GM18868 (cell line): ENCODE measurements at regions not wholly inside any gene's neighbourhood (a gene's known extent, or its start where the extent isn't known, plus 50 kb on each side); places are given as distances from the start of the nearest gene placed in this dataset.
"Not testable (repeated sequence)": the region's sequence is repeated elsewhere in the genome, so short reads cannot be mapped to it uniquely, and the experiment has no call there.

Source experiments
- ATAC-seq: cut with Tn5 transposase; IDR thresholded peaks from one replicate; pipeline ENCODE4 v1.9.1; 2021; ENCODE audit warnings: mild to moderate bottlenecking, moderate library complexity; ENCODE audit not compliant: unreplicated experiment

DNA sequence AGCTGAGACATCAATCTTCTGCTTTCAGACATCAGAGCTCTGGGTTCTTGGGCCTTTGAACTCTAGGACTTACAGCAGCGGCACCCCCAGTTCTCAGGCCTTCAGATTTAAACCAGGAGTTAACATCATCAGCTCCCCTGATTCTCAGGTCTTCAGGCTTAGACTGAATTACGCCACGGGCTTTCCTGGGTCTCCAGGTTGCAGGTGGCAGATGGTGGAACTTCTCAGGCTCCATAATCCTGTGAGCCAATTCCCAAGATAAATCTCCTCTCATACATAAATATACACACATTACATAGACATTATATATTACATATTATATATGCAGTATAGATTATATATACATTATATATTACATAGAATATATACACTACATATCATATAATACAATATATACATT, 408.9 kb upstream of the AUTS2 start:
- no peak for ATAC-seq

GRCh38 chr7:69190025-69190424, 408.2 kb upstream of the AUTS2 start:
- ATAC-seq: no peak

DNA sequence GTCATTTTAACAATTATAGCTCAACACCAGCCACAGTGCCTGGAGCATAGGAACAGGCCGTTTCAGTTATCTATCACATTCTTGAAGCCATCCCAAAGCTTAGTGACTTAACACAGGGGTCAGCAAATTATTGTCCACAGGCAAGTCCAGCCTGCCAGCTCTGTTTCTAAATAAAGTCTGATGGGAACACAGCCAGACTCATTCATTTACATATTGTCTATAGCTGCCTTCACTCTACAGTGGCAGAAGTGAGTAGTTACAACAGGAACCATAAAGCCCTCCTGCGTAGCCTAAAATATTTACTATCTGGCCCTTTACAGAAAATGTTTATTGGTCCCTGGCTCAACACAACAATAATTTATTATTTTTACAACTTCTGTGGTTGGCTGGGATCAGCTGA, 407.5 kb upstream of the AUTS2 start:
- ATAC-seq: no peak

DNA sequence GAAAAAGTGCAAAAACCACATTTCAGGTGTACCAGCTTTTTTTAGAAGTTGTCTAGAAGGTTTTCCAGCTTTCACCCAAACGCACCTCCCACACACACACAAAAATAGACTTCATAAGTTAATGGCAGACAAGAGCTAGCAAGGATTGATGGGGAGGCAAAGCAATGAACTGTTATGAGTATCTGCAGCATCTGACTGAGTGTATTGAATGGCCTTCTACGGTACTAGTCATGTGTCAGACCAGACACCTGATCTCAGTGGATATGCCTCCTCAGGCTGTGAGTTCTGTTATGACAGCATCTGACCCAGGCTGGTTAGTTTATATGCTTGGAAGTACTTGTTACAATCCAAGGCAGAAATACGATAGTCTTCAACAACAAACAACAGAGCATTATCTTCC, 406.1 kb upstream of the AUTS2 start:
- ATAC-seq: no peak

GRCh38 chr7:69193061-69193460, 405.2 kb upstream of the AUTS2 start:
- ATAC-seq: no peak

- no peak for ATAC-seq
Observed at GRCh38 chr7:69196593-69196992, 401.7 kb upstream of the AUTS2 start.

GRCh38 chr7:69198250-69198649, 400.0 kb upstream of the AUTS2 start:
- ATAC-seq: no peak

- ATAC-seq: no peak
Observed at GRCh38 chr7:69199041-69199440, 399.2 kb upstream of the AUTS2 start.

DNA sequence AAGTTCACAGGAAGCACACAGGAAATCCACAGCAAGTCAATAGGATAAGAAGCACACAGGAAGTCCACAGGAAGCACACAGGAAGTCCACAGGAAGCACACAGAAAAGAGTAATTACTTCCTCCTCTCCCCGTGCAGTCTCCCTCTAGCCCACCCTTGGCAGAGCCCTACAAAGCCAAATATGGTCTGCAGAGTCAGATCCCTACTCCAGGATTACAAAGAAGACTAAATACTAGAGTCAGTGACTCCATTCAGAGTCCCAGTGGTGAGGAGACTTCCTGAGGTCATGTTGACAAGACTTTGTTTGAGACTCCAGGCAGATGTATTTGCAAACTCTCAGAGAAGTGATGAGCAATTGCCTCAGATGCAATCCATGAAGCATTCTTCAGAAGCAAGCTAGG, 398.6 kb upstream of the AUTS2 start:
- no peak for ATAC-seq

GRCh38 chr7:69203871-69204270, 394.4 kb upstream of the AUTS2 start:
- ATAC-seq: no peak

DNA sequence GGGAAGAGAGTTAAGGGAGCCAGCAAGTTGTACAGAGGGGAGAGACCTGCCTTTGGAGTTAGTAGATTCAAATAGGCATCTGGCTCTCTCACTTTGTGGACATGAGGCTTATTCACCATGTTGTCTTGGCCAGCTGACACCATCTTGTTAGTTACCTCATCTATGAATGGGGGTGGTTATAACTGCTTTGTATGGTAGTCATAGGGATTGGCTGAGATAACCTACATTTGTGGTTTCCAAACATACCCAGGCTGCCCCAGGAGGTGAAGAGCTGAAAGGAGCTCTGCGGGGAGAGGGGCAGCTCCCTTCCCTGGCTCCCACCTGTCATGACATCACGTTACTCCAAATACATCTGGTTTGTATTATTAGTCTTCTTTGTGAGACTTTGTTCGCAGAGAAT, 393.3 kb upstream of the AUTS2 start:
- ATAC-seq: no peak

- no peak for ATAC-seq
Observed at GRCh38 chr7:69205581-69205980, 392.7 kb upstream of the AUTS2 start.

DNA sequence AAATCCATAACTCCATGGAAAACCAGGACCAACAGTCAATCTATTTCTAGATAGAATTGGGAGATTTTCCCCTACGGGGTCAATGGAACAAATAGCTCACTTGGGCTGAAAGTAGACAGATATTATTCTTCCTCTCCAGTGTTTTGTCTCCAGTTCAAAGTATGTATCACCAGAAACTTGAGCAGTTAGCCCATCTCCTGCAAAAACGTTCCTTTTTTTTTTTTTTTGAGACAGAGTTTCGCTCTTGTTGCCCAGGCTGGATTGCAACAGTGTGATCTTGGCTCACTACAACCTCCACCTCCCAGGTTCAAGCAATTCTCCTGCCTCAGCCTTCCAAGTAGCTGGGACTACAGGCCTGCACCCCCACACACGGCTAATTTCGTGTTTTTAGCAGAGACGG, 390.0 kb upstream of the AUTS2 start:
- ATAC-seq: no peak

- peak; percentile 99 for ATAC-seq
Observed at GRCh38 chr7:69208848-69209247, 389.4 kb upstream of the AUTS2 start.

DNA sequence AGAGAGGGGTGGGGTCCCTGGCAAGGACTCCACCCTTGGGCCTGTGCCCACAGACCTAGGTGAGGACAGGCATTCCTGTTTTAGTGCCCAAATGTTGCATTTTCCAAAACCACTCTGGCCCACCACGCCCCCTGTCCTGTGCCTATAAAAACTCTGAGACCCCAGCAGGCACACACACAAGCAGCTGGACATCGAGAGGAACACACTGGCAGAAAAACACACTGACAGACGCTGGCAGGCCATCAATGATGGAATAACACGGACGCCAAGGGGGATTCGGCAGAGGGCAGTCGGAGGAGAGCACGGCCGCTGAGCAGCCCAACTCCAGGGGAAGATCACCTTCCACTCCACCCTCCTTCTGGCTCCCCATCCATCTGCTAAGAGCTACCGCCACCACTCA, 386.9 kb upstream of the AUTS2 start:
- ATAC-seq: no peak

- ATAC-seq: peak; percentile 40
Observed at GRCh38 chr7:69211739-69212138, 386.5 kb upstream of the AUTS2 start.

- no peak for ATAC-seq
Observed at GRCh38 chr7:69213878-69214277, 384.4 kb upstream of the AUTS2 start.

DNA sequence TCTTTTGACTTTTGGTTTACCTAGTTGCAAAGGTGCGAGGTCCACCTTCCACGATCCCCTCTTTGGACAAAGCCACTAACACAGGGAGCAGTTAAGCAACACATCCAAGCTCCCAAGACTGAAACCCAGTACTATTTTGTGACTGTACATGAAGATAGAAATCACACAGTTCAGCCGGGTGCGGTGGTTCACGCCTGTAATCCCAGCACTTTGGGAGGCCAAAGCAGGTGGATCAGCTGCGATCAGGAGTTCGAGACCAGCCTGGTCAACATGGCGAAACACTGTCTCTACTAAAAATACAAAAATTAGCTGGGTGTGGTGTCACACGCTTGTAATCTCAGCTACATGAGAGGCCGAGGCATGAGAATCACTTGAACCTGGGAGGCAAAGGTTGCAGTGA, 382.8 kb upstream of the AUTS2 start:
- not testable (repeated sequence) for ATAC-seq

DNA sequence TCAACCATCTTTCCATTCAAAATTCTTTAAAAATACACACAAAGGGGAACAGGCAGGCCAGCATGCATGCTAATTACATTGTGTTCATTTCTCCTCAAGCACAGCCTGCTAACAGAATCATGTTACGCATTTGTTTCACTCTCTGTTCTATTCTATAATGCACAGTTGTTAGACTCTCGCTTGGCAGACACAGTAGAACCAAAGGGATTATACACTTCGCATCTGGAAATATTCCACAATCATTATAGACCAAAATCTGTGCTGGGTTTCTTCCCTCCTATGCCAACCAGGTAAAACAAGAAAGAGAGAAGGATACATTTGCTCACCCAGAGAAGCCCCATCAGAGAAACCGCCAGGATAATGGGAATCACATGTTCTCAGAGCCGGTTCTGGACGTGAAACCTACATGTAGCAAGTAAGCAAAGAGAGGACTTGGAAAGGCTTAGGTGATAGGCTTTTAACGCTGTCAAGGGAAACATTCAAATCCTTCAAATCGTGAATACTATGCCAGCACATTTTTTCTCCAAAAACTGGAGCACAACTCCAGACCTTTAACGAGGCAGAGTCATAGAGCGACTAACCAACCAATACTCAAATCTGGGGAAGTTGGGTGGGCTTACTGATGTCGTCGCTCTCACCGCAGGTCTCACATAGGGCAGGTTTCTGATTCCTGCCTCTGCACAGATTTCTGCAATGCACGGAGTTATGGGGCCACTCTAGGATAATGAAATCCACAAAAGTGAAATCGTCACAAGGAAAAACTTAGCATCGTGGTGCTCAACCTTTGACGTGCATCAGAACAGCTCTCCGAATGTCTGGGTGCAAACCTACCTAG, 380.5 kb upstream of the AUTS2 start:
- ATAC-seq: no peak

DNA sequence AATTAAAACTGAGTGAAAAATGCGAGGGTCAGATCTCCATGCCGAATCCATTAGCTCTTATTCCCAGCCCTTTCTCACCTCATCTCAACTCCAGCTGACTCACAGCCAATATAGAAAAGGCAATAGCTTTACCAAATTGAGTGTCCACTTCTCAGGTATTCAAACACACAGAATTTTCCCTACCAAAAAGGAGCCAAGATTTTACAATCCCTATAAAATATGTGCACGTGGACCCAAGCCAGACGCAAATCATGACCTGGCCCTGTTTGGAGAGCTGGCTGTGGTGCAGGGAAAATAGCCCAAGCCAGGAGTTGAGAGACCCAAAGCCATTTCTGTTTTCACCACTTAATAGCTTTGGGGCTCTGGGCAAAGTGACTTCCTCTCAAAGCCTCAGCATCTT, 379.7 kb upstream of the AUTS2 start:
- no peak for ATAC-seq

DNA sequence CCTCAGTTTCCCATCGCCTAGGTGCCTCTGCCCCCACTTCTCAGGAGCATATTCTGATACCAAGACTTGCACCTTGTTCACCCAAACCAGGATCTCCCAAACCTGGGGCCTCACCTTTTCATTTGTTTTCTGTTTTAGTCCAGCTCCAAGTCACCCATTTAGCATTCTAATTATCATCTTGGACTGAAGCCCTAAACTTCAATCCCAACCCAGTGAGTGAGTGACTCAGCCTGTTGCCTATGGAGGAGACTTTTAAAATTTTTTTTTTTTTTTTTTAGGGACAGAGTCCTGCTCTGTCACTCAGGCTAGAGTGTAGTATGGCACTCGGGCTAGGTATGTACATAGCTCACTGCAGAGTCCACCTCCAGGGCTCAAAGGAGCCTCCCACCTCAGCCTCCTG, 378.9 kb upstream of the AUTS2 start:
- ATAC-seq: no peak

DNA sequence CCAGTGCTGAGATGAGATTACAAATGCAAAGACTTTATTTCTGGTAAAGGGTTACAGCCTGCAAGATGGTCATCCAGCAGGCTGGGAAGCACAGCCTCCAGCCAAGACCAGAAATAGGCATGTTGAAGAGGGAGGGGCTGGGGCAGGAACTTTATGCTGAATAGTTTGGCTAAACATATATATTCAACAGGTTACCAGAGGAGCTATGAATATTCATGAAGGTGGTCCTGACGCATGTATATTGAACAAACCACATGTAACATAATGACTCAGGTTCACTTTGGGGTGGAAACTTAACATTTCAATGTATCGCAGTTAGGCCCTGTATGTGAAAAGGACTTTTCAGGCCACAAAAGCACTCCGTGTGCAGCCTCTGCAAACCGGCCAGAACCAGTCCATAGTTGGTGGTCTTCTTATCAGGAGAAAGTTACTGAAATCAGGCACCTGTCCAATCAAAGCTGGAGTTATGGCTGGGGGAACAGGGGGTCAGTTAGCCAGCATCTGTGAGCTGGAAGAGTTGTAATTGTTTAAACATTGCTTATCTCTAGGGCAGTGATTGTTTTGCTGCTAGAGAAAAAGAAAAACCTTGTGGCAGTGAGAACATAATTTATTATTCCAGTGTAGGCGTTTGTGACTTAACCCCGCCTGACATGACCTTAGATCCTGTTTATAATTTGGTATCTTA, 372.9 kb upstream of the AUTS2 start:
- no peak for ATAC-seq
